Body of pancreas (tissue), 4 donors: ENCODE measurements at regions not wholly inside any gene's neighbourhood (a gene's known extent, or its start where the extent isn't known, plus 50 kb on each side); places are given as distances from the start of the nearest gene placed in this dataset.

Experiments
- CTCF ChIP-seq, 7 experiments: fragments of 450-650 bp in 4 of 7; fragments of 200-600 bp in 3 of 7; sonication (generic) in 3 of 7; IDR thresholded peaks; one replicate each; pipeline ENCODE4 v1.5.1; 2016 to 2019; ENCODE audit warnings: antibody characterized with exemption in 7 of 7
- POLR2A ChIP-seq, 3 donors: fragments of 450-650 bp; IDR thresholded peaks; one replicate each; pipeline ENCODE4 v1.6.1; 2016; ENCODE audit warnings: antibody characterized with exemption in 3 of 3, mild to moderate bottlenecking in 2 of 3

GRCh38 chr2:62427146-62427545 is 78.8 kb downstream of the TMEM17 start:
- TF ChIP-seq CTCF (IDR thresholded peaks at IDR 0.05) = no peak
- no peak for TF ChIP-seq POLR2A (IDR thresholded peaks at IDR 0.05)
